ENCODE measurements at regions not wholly inside any gene's neighbourhood (a gene's known extent, or its start where the extent isn't known, plus 50 kb on each side); places are given as distances from the start of the nearest gene placed in this dataset.
"Not testable (repeated sequence)": the region's sequence is repeated elsewhere in the genome, so short reads cannot be mapped to it uniquely, and the experiment has no call there.

GRCh38 chr17:12231355-12231682 lies 210.6 kb downstream of the MAP2K4 start:
- Mint-ChIP-seq H3K4me3 (no peak overlapping the region), H3K27me3 (no peaks in the 10 kb centered on the region), H3K36me3 (peaks cover 0 to 2% (median 0%) of the 10 kb centered on the region in 3 donors), H3K4me1 (no peaks in the 10 kb centered on the region), H3K27ac (no peak overlapping the region), H3K9me3 (peaks cover 0 to 2% (median 0%) of the 10 kb centered on the region in 5 donors)
- no peaks in the 10 kb centered on the region for H3K9me3 ChIP-seq (ENCODE audit: low read length)
- no peaks in the 10 kb centered on the region for H3K36me3 ChIP-seq (ENCODE audit: insufficient read depth, low read length)
- H3K4me3 ChIP-seq (ENCODE audit: low read length), result no peak overlapping the region
- ChIA-PET CTCF (no interaction called here), POLR2A (no interaction called here)
- H3K27ac ChIP-seq (ENCODE audit: low read depth, low read length), result no peak overlapping the region
- no peak for DNase-seq
- H3K4me1 ChIP-seq (ENCODE audit: insufficient read depth, low read length), result no peaks in the 10 kb centered on the region
- no peaks in the 10 kb centered on the region for H3K27me3 ChIP-seq (ENCODE audit: insufficient read depth, low read length, poor library complexity, severe bottlenecking)

- H3K36me3 Mint-ChIP-seq; POLR2A ChIA-PET; H3K4me3 ChIP-seq (ENCODE audit: low read length); H3K4me1 Mint-ChIP-seq; H3K27me3 Mint-ChIP-seq; H3K27ac ChIP-seq (ENCODE audit: low read depth, low read length); H3K27ac Mint-ChIP-seq; H3K9me3 Mint-ChIP-seq; H3K27me3 ChIP-seq (ENCODE audit: insufficient read depth, low read length, poor library complexity, severe bottlenecking); H3K4me1 ChIP-seq (ENCODE audit: insufficient read depth, low read length); CTCF ChIA-PET; H3K9me3 ChIP-seq (ENCODE audit: low read length); DNase-seq; H3K36me3 ChIP-seq (ENCODE audit: insufficient read depth, low read length); H3K4me3 Mint-ChIP-seq: not testable (repeated sequence)
These were observed 218.3 kb downstream of the MAP2K4 start for GRCh38 chr17:12239021-12239420.

GRCh38 chr17:12242345-12242954 lies 221.8 kb downstream of the MAP2K4 start:
- H3K4me3 ChIP-seq (ENCODE audit: low read length), result no peak overlapping the region
- H3K4me1 Mint-ChIP-seq, result no peaks in the 10 kb centered on the region
- no peaks in the 10 kb centered on the region for H3K36me3 ChIP-seq (ENCODE audit: insufficient read depth, low read length)
- no peak overlapping the region for H3K27ac ChIP-seq (ENCODE audit: low read depth, low read length)
- peaks cover 0 to 5% (median 0%) of the 10 kb centered on the region in 5 donors for H3K9me3 Mint-ChIP-seq
- H3K4me3 Mint-ChIP-seq, result no peak overlapping the region
- POLR2A ChIA-PET, result no interaction called here
- peak overlapping the region in 1 of 8 donors; percentile 19 for H3K27ac Mint-ChIP-seq
- CTCF ChIA-PET, result interaction anchor here (0.6 kb wide), 1 partner anchor 12 kb away, joined by 4 read pairs; no protein-coding TSS in a partner anchor
- H3K36me3 Mint-ChIP-seq, result no peaks in the 10 kb centered on the region
- H3K27me3 ChIP-seq (ENCODE audit: insufficient read depth, low read length, poor library complexity, severe bottlenecking), result no peaks in the 10 kb centered on the region
- DNase-seq, result no peak
- no peaks in the 10 kb centered on the region for H3K4me1 ChIP-seq (ENCODE audit: insufficient read depth, low read length)
- peaks cover 0 to 14% of the 10 kb centered on the region in 2 donors for H3K27me3 Mint-ChIP-seq
- H3K9me3 ChIP-seq (ENCODE audit: low read length), result no peaks in the 10 kb centered on the region

- no peaks in the 10 kb centered on the region for H3K36me3 Mint-ChIP-seq
- Histone ChIP-seq H3K4me1 (ENCODE audit: insufficient read depth, low read length) (no peaks in the 10 kb centered on the region), H3K27ac (ENCODE audit: low read depth, low read length) (no peak overlapping the region), H3K36me3 (ENCODE audit: insufficient read depth, low read length) (no peaks in the 10 kb centered on the region), H3K9me3 (ENCODE audit: low read length) (no peaks in the 10 kb centered on the region), H3K27me3 (ENCODE audit: insufficient read depth, low read length, poor library complexity, severe bottlenecking) (peaks cover 3% of the 10 kb centered on the region), H3K4me3 (ENCODE audit: low read length) (no peak overlapping the region)
- H3K27me3 Mint-ChIP-seq, result peaks cover 4 to 25% of the 10 kb centered on the region in 2 donors
- H3K4me1 Mint-ChIP-seq, result no peaks in the 10 kb centered on the region
- no peak for DNase-seq
- no peak overlapping the region for H3K4me3 Mint-ChIP-seq
- POLR2A ChIA-PET, result no interaction called here
- CTCF ChIA-PET, result interaction anchor here (1.0 to 1.2 kb wide), 2 partner anchors 10 to 11 kb away, joined by 3 read pairs; no protein-coding TSS in a partner anchor
- H3K27ac Mint-ChIP-seq, result no peak overlapping the region
- H3K9me3 Mint-ChIP-seq, result peaks cover 0 to 2% (median 0%) of the 10 kb centered on the region in 5 donors
These were observed 227.1 kb downstream of the MAP2K4 start for GRCh38 chr17:12247761-12248160.

GRCh38 chr17:12250973-12251372 lies 230.3 kb downstream of the MAP2K4 start:
- POLR2A ChIA-PET, result no interaction called here
- Histone ChIP-seq H3K9me3 (ENCODE audit: low read length) (no peaks in the 10 kb centered on the region), H3K27ac (ENCODE audit: low read depth, low read length) (no peak overlapping the region), H3K4me1 (ENCODE audit: insufficient read depth, low read length) (no peaks in the 10 kb centered on the region), H3K36me3 (ENCODE audit: insufficient read depth, low read length) (no peaks in the 10 kb centered on the region), H3K4me3 (ENCODE audit: low read length) (no peak overlapping the region), H3K27me3 (ENCODE audit: insufficient read depth, low read length, poor library complexity, severe bottlenecking) (peaks cover 3% of the 10 kb centered on the region)
- Mint-ChIP-seq H3K27me3 (peaks cover 4 to 18% of the 10 kb centered on the region in 2 donors), H3K27ac (no peak overlapping the region), H3K36me3 (no peaks in the 10 kb centered on the region), H3K4me3 (no peak overlapping the region), H3K4me1 (no peaks in the 10 kb centered on the region), H3K9me3 (peaks cover 0 to 2% (median 0%) of the 10 kb centered on the region in 5 donors)
- CTCF ChIA-PET, result no interaction called here
- DNase-seq, result no peak

- Mint-ChIP-seq H3K27ac (no peak overlapping the region), H3K4me1 (no peaks in the 10 kb centered on the region), H3K36me3 (no peaks in the 10 kb centered on the region), H3K27me3 (peaks cover 4 to 11% of the 10 kb centered on the region in 2 donors), H3K4me3 (no peak overlapping the region), H3K9me3 (peaks cover 0 to 2% (median 0%) of the 10 kb centered on the region in 5 donors)
- peaks cover 3% of the 10 kb centered on the region for H3K27me3 ChIP-seq (ENCODE audit: insufficient read depth, low read length, poor library complexity, severe bottlenecking)
- DNase-seq, result no peak
- no peaks in the 10 kb centered on the region for H3K9me3 ChIP-seq (ENCODE audit: low read length)
- POLR2A ChIA-PET, result no interaction called here
- H3K4me3 ChIP-seq (ENCODE audit: low read length), result no peak overlapping the region
- no peak overlapping the region for H3K27ac ChIP-seq (ENCODE audit: low read depth, low read length)
- CTCF ChIA-PET, result no interaction called here
- H3K36me3 ChIP-seq (ENCODE audit: insufficient read depth, low read length), result no peaks in the 10 kb centered on the region
- no peaks in the 10 kb centered on the region for H3K4me1 ChIP-seq (ENCODE audit: insufficient read depth, low read length)
These were observed 231.8 kb downstream of the MAP2K4 start for GRCh38 chr17:12252462-12252861.

GRCh38 chr17:12254460-12254859 lies 233.8 kb downstream of the MAP2K4 start:
- ChIA-PET CTCF (no interaction called here), POLR2A (no interaction called here)
- Histone ChIP-seq H3K4me1 (ENCODE audit: insufficient read depth, low read length) (no peaks in the 10 kb centered on the region), H3K9me3 (ENCODE audit: low read length) (no peaks in the 10 kb centered on the region), H3K27me3 (ENCODE audit: insufficient read depth, low read length, poor library complexity, severe bottlenecking) (no peaks in the 10 kb centered on the region), H3K4me3 (ENCODE audit: low read length) (no peak overlapping the region), H3K36me3 (ENCODE audit: insufficient read depth, low read length) (no peaks in the 10 kb centered on the region), H3K27ac (ENCODE audit: low read depth, low read length) (no peak overlapping the region)
- Mint-ChIP-seq H3K4me3 (no peak overlapping the region), H3K4me1 (no peaks in the 10 kb centered on the region), H3K27ac (no peak overlapping the region), H3K36me3 (no peaks in the 10 kb centered on the region), H3K9me3 (peaks cover 0 to 2% (median 0%) of the 10 kb centered on the region in 5 donors), H3K27me3 (peaks cover 0 to 6% of the 10 kb centered on the region in 2 donors)
- DNase-seq, result no peak

- Mint-ChIP-seq H3K36me3 (no peaks in the 10 kb centered on the region), H3K9me3 (no peaks in the 10 kb centered on the region), H3K4me1 (no peaks in the 10 kb centered on the region), H3K27me3 (no peaks in the 10 kb centered on the region), H3K27ac (no peak overlapping the region), H3K4me3 (no peak overlapping the region)
- Histone ChIP-seq H3K4me1 (ENCODE audit: insufficient read depth, low read length) (no peaks in the 10 kb centered on the region), H3K4me3 (ENCODE audit: low read length) (no peak overlapping the region), H3K36me3 (ENCODE audit: insufficient read depth, low read length) (no peaks in the 10 kb centered on the region), H3K27me3 (ENCODE audit: insufficient read depth, low read length, poor library complexity, severe bottlenecking) (no peaks in the 10 kb centered on the region), H3K27ac (ENCODE audit: low read depth, low read length) (no peak overlapping the region), H3K9me3 (ENCODE audit: low read length) (no peaks in the 10 kb centered on the region)
- no peak for DNase-seq
- ChIA-PET CTCF (interaction anchor here (1.5 kb wide), 1 partner anchor 9 kb away, joined by 3 read pairs; no protein-coding TSS in a partner anchor), POLR2A (no interaction called here)
These were observed 235.8 kb downstream of the MAP2K4 start for GRCh38 chr17:12256380-12256995.
